IPS DF 4.7 (cell line): ENCODE measurements at regions not wholly inside any gene's neighbourhood (a gene's known extent, or its start where the extent isn't known, plus 50 kb on each side); places are given as distances from the start of the nearest gene placed in this dataset.
"Not testable (repeated sequence)": the region's sequence is repeated elsewhere in the genome, so short reads cannot be mapped to it uniquely, and the experiment has no call there.

Experiments
- DNase-seq: peaks from one replicate; pipeline ENCODE4 v3.0.0-alpha.2; 2013; ENCODE audit warnings: low spot score; ENCODE audit errors: extremely low read depth

- peak; percentile 71 for DNase-seq
Measured at GRCh38 chr7:26061678-26062603, 90.1 kb upstream of the NFE2L3 start.

DNA sequence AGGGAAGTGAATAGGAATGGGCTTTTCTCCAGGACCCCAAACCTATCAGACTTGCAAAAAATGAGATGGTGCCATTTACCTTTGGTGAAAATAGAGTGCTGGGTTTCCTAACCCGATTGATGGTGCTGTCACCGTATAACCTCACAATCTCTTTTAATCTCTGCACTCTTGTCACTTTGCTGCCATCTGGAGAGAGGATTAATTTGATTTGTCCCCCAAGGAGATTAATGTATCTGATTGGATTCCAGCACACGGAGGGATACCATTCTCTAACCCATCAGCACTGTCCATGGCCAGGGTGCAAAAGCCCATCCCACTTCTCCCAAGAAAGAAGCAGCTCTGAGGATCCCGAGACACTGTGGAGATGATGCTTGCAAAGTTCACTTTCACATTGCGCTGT, 86.3 kb upstream of the NFE2L3 start:
- no peak for DNase-seq

GRCh38 chr7:26066736-26067135, 85.3 kb upstream of the NFE2L3 start:
- DNase-seq: no peak

DNA sequence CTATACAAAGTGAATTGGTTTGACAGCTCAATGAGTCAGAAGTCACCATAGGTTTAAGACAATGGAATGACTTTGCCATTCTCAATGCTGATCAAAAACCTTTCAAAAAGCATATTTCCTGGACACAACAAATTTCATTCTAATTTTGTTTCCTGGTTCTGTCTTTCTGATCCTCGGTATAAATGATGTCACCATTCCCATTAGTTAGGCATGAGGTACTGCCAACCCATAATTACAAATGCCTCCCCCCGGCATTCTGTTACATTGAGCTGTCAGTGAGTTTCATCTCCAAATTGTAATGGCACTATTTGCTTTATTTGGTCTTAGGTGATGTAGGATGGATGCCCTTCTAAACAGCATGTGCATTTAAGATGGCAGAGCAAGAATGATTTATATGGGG, 81.7 kb upstream of the NFE2L3 start:
- DNase-seq: no peak

DNA sequence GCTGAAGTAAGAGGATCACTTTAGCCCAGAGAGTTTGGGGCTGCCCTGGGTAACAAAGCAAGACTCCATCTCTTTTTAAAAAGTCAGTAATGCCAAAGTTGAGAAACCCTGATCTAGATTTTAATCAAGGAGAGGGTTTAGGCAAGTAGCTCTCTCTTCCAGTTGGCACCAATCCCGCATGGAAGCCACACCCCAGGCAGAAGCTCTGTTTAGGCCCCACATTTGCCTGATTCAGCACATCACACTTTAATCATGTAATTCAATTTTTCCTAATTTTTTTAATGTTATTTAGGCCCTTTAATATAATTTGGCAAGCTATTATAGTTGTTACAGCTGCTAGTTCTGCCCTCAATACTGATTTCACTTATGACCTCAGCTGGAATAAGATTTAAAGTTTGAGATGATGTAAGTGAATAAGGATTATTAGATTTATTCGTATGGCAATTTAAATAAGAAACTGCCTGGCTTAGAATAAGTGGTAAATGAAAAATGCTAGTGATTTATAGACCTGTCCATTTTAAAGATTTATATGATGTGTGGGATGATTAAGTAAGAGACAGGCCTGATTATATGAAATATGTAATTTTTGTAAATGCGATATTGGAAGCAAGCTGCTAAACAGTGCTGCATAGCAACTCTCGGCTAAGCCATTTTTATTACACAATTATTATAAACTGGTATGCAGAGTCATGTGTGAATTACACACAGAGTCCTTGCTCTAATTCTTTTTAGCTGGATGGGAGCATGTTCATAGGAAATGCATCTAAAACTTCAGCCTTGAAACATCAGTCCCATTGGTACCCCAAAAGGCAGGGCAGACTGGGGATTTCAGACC, 80.2 kb upstream of the NFE2L3 start:
- no peak for DNase-seq

- DNase-seq: no peak
Measured at GRCh38 chr7:26073041-26073440, 79.0 kb upstream of the NFE2L3 start.

DNA sequence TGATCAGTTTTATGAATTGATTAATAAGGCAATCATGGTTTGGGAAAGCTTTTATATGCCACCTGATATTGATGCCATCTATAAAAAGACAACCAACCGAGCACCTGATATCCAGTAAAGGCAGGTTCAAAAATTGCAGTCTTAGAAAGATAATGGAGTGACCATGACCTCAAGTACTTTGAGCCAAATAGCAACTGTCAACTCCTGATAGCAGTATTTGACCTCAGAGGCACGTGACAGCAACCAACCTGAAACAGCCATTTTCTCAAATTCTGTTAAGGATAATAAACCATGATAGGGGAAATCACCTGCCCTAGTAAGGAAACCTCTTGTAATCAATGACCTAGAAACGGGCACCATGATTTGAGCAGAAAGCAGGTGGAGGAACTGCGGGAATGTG, 77.1 kb upstream of the NFE2L3 start:
- no peak for DNase-seq

DNA sequence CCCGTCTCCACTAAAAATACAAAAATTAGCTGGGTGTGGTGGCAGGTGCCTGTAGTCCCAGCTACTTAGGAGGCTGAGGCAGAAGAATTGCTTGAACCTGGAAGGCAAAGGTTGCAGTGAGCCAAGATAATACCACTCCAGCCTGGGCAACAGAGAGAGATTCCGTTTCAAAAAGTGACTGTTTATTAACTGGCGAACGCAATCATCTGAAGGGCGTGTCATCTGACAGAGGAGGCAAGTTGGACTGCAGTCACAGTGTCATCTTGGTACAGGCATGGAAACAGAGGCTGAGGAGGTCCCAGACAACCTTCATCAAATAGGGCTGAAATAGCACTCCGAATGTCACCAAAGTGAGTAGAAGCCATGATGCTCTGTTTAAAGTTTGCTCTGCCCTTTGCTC, 75.3 kb upstream of the NFE2L3 start:
- DNase-seq: no peak

GRCh38 chr7:26078437-26079336, 73.3 kb upstream of the NFE2L3 start:
- DNase-seq: no peak

DNA sequence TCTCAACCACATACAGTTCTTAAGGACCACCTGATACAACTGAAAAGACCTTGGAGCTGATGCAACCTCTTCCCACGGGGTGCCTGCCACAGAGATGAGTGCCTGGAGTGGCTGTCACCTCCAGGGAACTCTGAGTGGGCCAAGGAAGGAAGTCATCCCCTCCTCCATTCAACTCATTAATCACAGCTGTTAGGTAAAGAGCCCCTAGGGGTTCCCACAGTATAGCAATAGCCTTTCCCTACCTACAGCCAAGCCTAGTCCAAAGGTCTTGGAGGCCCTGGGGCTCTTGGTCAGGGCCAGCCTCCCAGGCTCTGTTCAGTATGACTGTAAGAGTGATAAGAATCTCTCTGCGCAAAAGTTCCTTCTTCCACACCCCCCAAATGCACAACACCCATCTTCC, 70.4 kb upstream of the NFE2L3 start:
- no peak for DNase-seq

GRCh38 chr7:26083113-26083512, 68.9 kb upstream of the NFE2L3 start:
- DNase-seq: no peak

DNA sequence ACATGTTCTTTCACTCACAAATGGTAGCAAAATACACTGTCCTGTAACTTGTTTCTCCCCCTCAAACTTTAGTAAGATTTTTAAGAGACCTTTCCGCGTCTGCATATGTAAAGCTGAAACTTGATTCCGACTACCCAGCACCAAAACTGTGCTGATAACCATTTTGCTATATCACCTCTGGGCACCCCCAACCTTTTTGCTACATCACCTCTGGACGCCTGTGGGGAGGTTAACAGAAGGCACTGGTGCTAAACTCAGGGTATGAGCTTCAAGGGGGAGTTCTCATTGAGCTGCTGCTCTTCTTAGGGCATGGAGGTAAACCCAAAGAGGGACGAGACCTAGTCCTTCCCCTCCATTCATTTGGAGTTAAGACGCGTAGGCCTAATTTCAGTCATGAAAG, 67.6 kb upstream of the NFE2L3 start:
- DNase-seq: no peak

DNA sequence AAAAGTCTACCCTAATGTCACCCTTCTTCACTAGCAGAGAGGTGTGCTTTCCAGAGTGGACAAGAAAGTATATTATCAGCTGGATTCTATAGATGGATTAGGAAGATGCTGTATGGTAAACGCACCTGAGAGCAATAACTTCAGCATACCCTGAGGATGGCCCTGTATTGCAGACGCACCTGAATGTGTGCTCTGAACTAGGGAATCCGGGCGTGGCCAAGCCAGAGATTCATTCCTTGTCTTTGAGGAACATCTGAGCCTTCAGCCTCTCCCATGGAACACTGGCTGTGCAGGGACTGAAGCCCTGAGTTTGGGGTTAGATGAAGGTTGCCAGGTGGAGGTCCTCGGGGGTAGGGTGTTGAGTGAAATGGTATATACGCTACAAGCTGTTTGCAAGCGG, 66.2 kb upstream of the NFE2L3 start:
- no peak for DNase-seq

DNA sequence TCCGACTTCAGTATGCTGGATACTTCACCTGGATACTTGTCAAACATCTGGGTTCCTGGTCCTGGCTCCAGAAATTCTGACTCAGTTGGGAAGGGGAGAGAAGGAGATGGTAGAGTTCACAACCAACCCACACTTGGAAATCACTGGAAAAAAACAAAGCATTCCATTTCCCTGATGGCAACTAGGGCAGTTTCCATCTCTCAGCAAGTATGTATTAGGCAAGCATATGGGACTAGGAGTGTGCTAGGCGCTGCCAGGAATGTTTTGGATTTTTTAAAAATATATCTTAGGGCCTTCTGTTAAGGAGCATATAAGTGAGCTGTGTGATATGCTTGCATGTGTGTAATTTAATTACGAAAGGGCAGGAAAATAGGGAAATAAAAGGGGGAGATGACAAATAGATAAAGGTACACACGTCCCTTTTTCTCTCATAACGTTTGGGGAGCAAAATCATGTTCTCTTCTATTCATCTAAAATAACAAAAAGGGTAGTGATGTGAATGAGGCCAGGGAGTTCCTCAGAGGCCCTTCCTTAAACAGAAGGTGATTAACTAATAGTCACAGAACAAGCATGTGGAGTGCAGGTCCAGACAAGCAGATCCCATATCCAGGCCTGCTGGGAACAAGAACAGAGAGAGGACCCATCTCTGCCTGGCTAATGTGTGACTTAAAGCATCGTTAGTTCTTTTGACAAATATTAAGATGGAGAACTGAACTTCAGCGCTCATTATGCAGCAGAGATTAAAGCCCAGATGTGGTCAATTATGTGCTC, 64.5 kb upstream of the NFE2L3 start:
- no peak for DNase-seq

GRCh38 chr7:26089469-26089868, 62.5 kb upstream of the NFE2L3 start:
- not testable (repeated sequence) for DNase-seq

DNA sequence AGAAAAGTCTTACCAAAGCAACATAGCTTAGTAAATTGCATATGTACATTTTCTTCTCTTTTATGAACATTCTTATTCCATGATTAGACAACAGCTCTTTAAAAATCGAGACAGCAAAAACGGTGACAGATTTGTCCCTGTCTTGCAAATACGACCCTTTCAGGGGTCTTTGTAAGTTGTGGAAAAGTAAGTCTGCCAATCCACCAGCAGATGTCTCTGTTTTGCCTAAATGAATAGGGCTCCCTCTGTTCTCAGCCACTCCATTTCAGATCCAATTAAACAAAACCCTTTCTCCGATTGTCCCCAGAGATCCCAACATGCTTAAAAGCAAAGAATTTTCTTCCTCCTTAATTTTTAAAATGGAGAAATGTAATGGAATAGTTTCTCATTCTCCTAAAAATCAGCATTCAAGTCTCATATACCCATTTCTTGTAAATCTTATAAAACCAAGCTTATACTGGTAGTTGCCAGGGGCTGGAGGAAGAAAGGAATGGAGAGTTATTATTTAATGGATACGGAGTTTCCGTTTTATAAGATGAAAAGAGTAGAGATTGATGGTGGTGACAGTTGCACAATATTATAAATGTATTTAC, 61.0 kb upstream of the NFE2L3 start:
- no peak for DNase-seq

GRCh38 chr7:26091933-26092332, 60.1 kb upstream of the NFE2L3 start:
- no peak for DNase-seq

GRCh38 chr7:26093023-26093422, 59.0 kb upstream of the NFE2L3 start:
- DNase-seq: no peak

DNA sequence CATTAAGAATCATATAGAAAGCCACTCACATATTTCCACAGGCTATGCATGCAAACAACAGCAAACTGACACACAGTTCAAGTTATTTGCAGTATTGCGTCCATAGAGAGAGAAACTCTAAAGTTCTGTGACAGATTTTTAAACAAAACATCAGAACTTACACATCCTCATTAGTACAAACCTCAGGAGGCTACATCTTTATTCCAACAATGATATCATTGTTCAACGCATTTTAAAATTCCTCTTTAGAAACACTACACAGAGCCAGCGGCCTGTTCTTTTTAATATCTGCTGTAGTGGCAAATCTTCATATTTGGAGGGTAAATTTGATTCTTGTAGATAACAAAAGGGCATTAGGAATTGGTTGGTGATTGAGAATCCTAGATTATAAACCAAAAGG, 55.9 kb upstream of the NFE2L3 start:
- DNase-seq: no peak
